Parathyroid adenoma (tissue), 2 donors: ENCODE measurements at regions not wholly inside any gene's neighbourhood (a gene's known extent, or its start where the extent isn't known, plus 50 kb on each side); places are given as distances from the start of the nearest gene placed in this dataset.

Experiments used
- H2AFZ ChIP-seq: fragments of 300-600 bp; sonication (generic); one replicate; pipeline ENCODE4 v1.7.0; 2017; ENCODE audit warnings: antibody characterized with exemption, mild to moderate bottlenecking
- H3K27ac ChIP-seq: fragments of 300-600 bp; sonication (generic); one replicate; pipeline ENCODE4 v1.7.0; 2017
- H3K27me3 ChIP-seq: fragments of 300-600 bp; sonication (generic); one replicate; pipeline ENCODE4 v1.7.0; 2017; ENCODE audit warnings: low read length; ENCODE audit not compliant: control insufficient read depth, insufficient read depth
- H3K36me3 ChIP-seq: fragments of 300-600 bp; sonication (generic); one replicate; pipeline ENCODE4 v1.7.0; 2017; ENCODE audit warnings: low read length; ENCODE audit not compliant: control insufficient read depth, insufficient read depth
- H3K4me1 ChIP-seq: fragments of 300-600 bp; sonication (generic); one replicate; pipeline ENCODE4 v1.7.0; 2017; ENCODE audit warnings: control low read depth
- H3K4me2 ChIP-seq: fragments of 300-600 bp; sonication (generic); one replicate; pipeline ENCODE4 v1.7.0; 2017; ENCODE audit warnings: low read length
- H3K4me3 ChIP-seq: fragments of 300-600 bp; sonication (generic); one replicate; pipeline ENCODE4 v1.7.0; 2017; ENCODE audit warnings: low read depth, low read length
- H3K79me2 ChIP-seq: fragments of 300-600 bp; sonication (generic); one replicate; pipeline ENCODE4 v1.7.0; 2017; ENCODE audit warnings: control low read depth
- H3K9ac ChIP-seq: fragments of 300-600 bp; sonication (generic); one replicate; pipeline ENCODE4 v1.7.0; 2017; ENCODE audit warnings: mild to moderate bottlenecking
- H3K9me3 ChIP-seq: fragments of 300-600 bp; sonication (generic); one replicate; pipeline ENCODE4 v1.7.0; 2017; ENCODE audit warnings: low read length; ENCODE audit not compliant: control insufficient read depth
- CTCF ChIP-seq: fragments of 300-600 bp; sonication (generic); IDR thresholded peaks from one replicate; pipeline ENCODE4 v1.7.0; 2017; ENCODE audit warnings: antibody characterized with exemption, mild to moderate bottlenecking
- donor health status: primary hyperparathyroidism.

- Histone ChIP-seq H3K27me3 (no peaks in the 10 kb centered on the region), H3K36me3 (no peaks in the 10 kb centered on the region), H3K4me3 (no peak overlapping the region), H3K4me2 (no peak overlapping the region), H3K79me2 (no peaks in the 10 kb centered on the region), H3K4me1 (no peaks in the 10 kb centered on the region), H3K9me3 (no peaks in the 10 kb centered on the region), H3K27ac (no peak overlapping the region), H2AFZ (no peak overlapping the region), H3K9ac (no peak overlapping the region)
- TF ChIP-seq CTCF = no peak
Measured at GRCh38 chr10:131688304-131688703, 212.5 kb upstream of the PPP2R2D start.

- Histone ChIP-seq H3K27ac (no peak overlapping the region), H3K4me1 (no peaks in the 10 kb centered on the region), H3K27me3 (no peaks in the 10 kb centered on the region), H2AFZ (no peak overlapping the region), H3K9ac (no peak overlapping the region), H3K4me3 (no peak overlapping the region), H3K4me2 (no peak overlapping the region), H3K79me2 (no peaks in the 10 kb centered on the region), H3K36me3 (no peaks in the 10 kb centered on the region), H3K9me3 (no peaks in the 10 kb centered on the region)
- TF ChIP-seq CTCF = no peak
Measured at GRCh38 chr10:131689016-131689415, 211.8 kb upstream of the PPP2R2D start.

GRCh38 chr10:131689486-131689885 is 211.3 kb upstream of the PPP2R2D start:
- Histone ChIP-seq H3K9me3 (no peaks in the 10 kb centered on the region), H3K4me2 (no peak overlapping the region), H3K4me3 (no peak overlapping the region), H2AFZ (no peak overlapping the region), H3K9ac (no peak overlapping the region), H3K36me3 (no peaks in the 10 kb centered on the region), H3K79me2 (no peaks in the 10 kb centered on the region), H3K4me1 (no peaks in the 10 kb centered on the region), H3K27ac (no peak overlapping the region), H3K27me3 (no peaks in the 10 kb centered on the region)
- no peak for TF ChIP-seq CTCF

- Histone ChIP-seq H3K27ac (no peak overlapping the region), H3K79me2 (no peaks in the 10 kb centered on the region), H2AFZ (no peak overlapping the region), H3K27me3 (no peaks in the 10 kb centered on the region), H3K4me3 (no peak overlapping the region), H3K9ac (no peak overlapping the region), H3K4me1 (no peaks in the 10 kb centered on the region), H3K36me3 (no peaks in the 10 kb centered on the region), H3K4me2 (no peak overlapping the region), H3K9me3 (no peaks in the 10 kb centered on the region)
- TF ChIP-seq CTCF = no peak
Measured at GRCh38 chr10:131689954-131690757, 210.7 kb upstream of the PPP2R2D start.

- H3K27me3 ChIP-seq = no peaks in the 10 kb centered on the region
- no peak overlapping the region for H3K4me2 ChIP-seq
- no peak overlapping the region for H3K4me3 ChIP-seq
Measured at GRCh38 chr10:131690805-131691239, 210.0 kb upstream of the PPP2R2D start.

More at GRCh38 chr10:131690805-131691239, 210.0 kb upstream of the PPP2R2D start:
- Histone ChIP-seq H3K27ac (no peak overlapping the region), H2AFZ (no peak overlapping the region), H3K79me2 (no peaks in the 10 kb centered on the region), H3K36me3 (no peaks in the 10 kb centered on the region), H3K9ac (no peak overlapping the region), H3K4me1 (no peaks in the 10 kb centered on the region), H3K9me3 (no peaks in the 10 kb centered on the region)
- no peak for TF ChIP-seq CTCF
